ENCODE measurements at regions not wholly inside any gene's neighbourhood (a gene's known extent, or its start where the extent isn't known, plus 50 kb on each side); places are given as distances from the start of the nearest gene placed in this dataset.

DNA sequence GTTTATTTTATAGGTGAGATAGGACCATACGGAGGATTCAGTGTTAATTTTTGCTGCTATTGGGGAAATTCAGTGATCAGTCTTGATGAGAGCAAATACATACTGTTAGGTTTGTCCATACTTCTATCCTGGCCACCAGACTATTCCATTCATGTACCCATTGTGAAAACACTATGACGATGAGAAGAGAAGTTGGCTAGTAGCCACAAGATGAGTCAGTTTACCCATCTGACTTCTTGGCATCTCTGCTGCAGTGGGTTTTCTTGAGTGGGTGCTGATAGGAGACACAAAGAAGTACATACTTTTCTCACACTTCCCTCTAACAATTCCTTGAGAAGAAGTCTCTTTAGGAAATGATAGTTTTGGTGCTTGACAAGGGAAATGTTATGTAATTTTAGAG lies 133.1 kb downstream of the TFPI2 start:
- H3K9me3 ChIP-seq = no peaks in the 10 kb centered on the region
- WGBS, 5 donors = 75 to 96% (median 93%) methylated on average over 2 of the region's 2 CpGs
- H3K27me3 ChIP-seq (replicated peaks in 1 of 7) = no peaks in the 10 kb centered on the region
- H3K4me3 ChIP-seq = no peak overlapping the region
- no peaks in the 10 kb centered on the region for H3K36me3 ChIP-seq
- intact Hi-C loops (cut with DNase I; ENCODE audit: low total_unique reads) = no loop called here
- DNase-seq = no peak
- H3K27ac ChIP-seq = no peak overlapping the region
- TF ChIP-seq, protein P1, sequence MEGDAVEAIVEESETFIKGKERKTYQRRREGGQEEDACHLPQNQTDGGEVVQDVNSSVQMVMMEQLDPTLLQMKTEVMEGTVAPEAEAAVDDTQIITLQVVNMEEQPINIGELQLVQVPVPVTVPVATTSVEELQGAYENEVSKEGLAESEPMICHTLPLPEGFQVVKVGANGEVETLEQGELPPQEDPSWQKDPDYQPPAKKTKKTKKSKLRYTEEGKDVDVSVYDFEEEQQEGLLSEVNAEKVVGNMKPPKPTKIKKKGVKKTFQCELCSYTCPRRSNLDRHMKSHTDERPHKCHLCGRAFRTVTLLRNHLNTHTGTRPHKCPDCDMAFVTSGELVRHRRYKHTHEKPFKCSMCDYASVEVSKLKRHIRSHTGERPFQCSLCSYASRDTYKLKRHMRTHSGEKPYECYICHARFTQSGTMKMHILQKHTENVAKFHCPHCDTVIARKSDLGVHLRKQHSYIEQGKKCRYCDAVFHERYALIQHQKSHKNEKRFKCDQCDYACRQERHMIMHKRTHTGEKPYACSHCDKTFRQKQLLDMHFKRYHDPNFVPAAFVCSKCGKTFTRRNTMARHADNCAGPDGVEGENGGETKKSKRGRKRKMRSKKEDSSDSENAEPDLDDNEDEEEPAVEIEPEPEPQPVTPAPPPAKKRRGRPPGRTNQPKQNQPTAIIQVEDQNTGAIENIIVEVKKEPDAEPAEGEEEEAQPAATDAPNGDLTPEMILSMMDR (IDR thresholded peaks at IDR 0.05 in 8 of 11, conservative IDR thresholded peaks at IDR 0.05 in 3 of 11) = no peak
- TF ChIP-seq POLR2A (IDR thresholded peaks at IDR 0.05) (no peak), POLR2AphosphoS5 (IDR thresholded peaks at IDR 0.05) (no peak)
- no peaks in the 10 kb centered on the region for H3K4me1 ChIP-seq

DNA sequence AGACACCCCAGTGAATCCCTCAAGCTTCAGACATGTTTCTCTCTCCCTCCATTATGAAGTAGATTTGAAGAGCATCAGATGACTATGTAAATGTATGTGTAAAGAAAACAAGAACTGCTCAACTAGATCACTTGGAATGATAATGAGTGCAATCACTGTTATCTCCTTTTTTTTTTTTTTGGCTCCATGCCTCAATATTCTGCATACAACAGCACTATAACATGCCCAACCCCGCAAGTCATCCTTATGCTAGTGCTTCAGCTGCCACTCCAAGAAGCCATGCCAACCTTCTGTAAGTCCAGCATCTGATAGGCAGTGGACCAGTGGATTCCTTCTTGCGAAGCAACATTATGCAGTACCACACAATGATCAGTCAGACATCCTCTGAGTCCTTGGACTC lies 133.7 kb downstream of the TFPI2 start:
- 90 to 95% (median 90%) methylated on average over 2 of the region's 2 CpGs for WGBS, 5 donors
- Histone ChIP-seq H3K36me3 (no peaks in the 10 kb centered on the region), H3K9me3 (no peaks in the 10 kb centered on the region), H3K27ac (no peak overlapping the region), H3K4me1 (no peaks in the 10 kb centered on the region), H3K4me3 (no peak overlapping the region), H3K27me3 (replicated peaks in 1 of 7) (no peaks in the 10 kb centered on the region)
- intact Hi-C loops (cut with DNase I; ENCODE audit: low total_unique reads) = no loop called here
- TF ChIP-seq POLR2AphosphoS5 (IDR thresholded peaks at IDR 0.05) = no peak
- no peak for TF ChIP-seq POLR2A (IDR thresholded peaks at IDR 0.05)
- TF ChIP-seq, protein P1 (IDR thresholded peaks at IDR 0.05 in 8 of 11, conservative IDR thresholded peaks at IDR 0.05 in 3 of 11) = no peak
- DNase-seq = no peak

DNA sequence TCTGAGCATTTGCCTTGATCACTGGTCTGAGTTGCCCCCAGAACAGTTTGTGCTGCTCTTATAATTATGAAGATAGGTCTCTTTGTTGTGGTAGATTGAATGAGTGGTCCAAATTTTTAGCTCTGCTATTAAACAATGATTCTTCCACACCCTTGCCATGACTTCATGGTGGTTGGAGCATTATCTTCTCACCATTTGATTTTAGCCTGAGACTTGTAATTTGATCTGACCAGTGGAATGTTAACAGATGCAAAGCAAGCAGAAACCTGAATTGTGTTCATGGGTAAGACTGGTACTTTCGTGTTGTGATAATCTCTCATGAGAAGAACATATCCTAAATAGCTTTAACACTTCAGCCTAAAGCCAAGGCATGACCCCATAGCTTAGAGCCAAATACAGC lies 139.1 kb downstream of the TFPI2 start:
- DNase-seq = no peak
- TF ChIP-seq, protein P1 (IDR thresholded peaks at IDR 0.05 in 8 of 11, conservative IDR thresholded peaks at IDR 0.05 in 3 of 11) = no peak
- TF ChIP-seq POLR2A (IDR thresholded peaks at IDR 0.05) = no peak
- TF ChIP-seq POLR2AphosphoS5 (IDR thresholded peaks at IDR 0.05) = no peak

DNA sequence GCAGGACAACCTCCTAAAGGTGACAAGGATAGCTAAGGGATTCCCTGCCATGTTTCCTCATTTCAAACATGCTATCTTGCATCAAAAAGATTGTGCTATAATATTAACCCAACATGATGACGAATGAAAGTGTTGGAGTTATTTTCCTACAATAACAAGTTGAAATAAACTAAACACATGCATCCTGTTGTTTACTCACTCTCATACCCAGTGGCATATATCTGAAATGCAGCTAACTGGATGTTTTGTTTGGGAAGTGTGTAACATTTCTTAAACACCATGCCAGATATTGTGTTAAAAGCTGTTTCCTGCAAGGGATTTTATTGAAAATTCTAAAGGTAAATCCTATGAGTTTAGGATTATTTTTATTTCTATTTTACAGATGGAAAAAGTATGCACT lies 139.6 kb downstream of the TFPI2 start:
- Histone ChIP-seq H3K4me1 (no peaks in the 10 kb centered on the region), H3K36me3 (no peaks in the 10 kb centered on the region), H3K9me3 (no peaks in the 10 kb centered on the region), H3K27ac (no peak overlapping the region), H3K27me3 (replicated peaks in 1 of 7) (no peaks in the 10 kb centered on the region), H3K4me3 (no peak overlapping the region)
- WGBS, 5 donors = 69 to 92% (median 80%) methylated on average over 1 of the region's 1 CpG
- intact Hi-C loops (cut with DNase I; ENCODE audit: low total_unique reads) = no loop called here
- no peak for DNase-seq
- TF ChIP-seq POLR2A (IDR thresholded peaks at IDR 0.05) (no peak), POLR2AphosphoS5 (IDR thresholded peaks at IDR 0.05) (no peak)
- TF ChIP-seq, protein P1 (IDR thresholded peaks at IDR 0.05 in 8 of 11, conservative IDR thresholded peaks at IDR 0.05 in 3 of 11) = no peak

More for the DNA sequence above, 139.1 kb downstream of the TFPI2 start:
- no peaks in the 10 kb centered on the region for H3K4me1 ChIP-seq
- no peaks in the 10 kb centered on the region for H3K27me3 ChIP-seq (replicated peaks in 1 of 7)
- no peak overlapping the region for H3K27ac ChIP-seq
- H3K4me3 ChIP-seq = no peak overlapping the region
- H3K9me3 ChIP-seq = no peaks in the 10 kb centered on the region
- WGBS, 5 donors = 50 to 90% (median 78%) methylated on average over 1 of the region's 1 CpG
- H3K36me3 ChIP-seq = no peaks in the 10 kb centered on the region
- intact Hi-C loops (cut with DNase I; ENCODE audit: low total_unique reads) = no loop called here

Measured in spleen (tissue), 11 donors.